ENCODE measurements at regions not wholly inside any gene's neighbourhood (a gene's known extent, or its start where the extent isn't known, plus 50 kb on each side); places are given as distances from the start of the nearest gene placed in this dataset.

- SMC1A ChIA-PET (ENCODE audit: uncharacterized antibody, unreplicated experiment) = no interaction called here
Observed at GRCh38 chr7:45238806-45239205, 81.2 kb downstream of the RAMP3 start.

More at GRCh38 chr7:45238806-45239205, 81.2 kb downstream of the RAMP3 start:
- no peak overlapping the region for H3K4me2 ChIP-seq (ENCODE audit: control insufficient read depth, insufficient read depth)
- H2AFZ ChIP-seq (ENCODE audit: control insufficient read depth, low read depth, low read length) = no peak overlapping the region
- TF ChIP-seq STAT1 (conservative IDR thresholded peaks at IDR 0.05) (no peak), CEBPZ (IDR thresholded peaks at IDR 0.05; ENCODE audit: low read depth, low read length) (no peak), NKRF (conservative IDR thresholded peaks at IDR 0.05) (no peak), NFXL1 (IDR thresholded peaks at IDR 0.05; ENCODE audit: borderline replicate concordance) (no peak), MTA3 (IDR thresholded peaks at IDR 0.05; ENCODE audit: borderline replicate concordance, low read length) (no peak), BRCA1 (IDR thresholded peaks at IDR 0.05; ENCODE audit: low read depth, low read length) (no peak)
- ChIA-PET CTCF (interaction anchor here (1.4 kb wide), 1 partner anchor 21 kb away, joined by 3 read pairs; no protein-coding TSS in a partner anchor), POLR2A (interaction anchor here (0.9 kb wide), 1 partner anchor 9 kb away, joined by 7 read pairs; no protein-coding TSS in a partner anchor), RAD21 (ENCODE audit: unreplicated experiment) (no interaction called here)
- FAIRE-seq (no peak), DNase-seq (ENCODE audit: low read depth, low spot score) (no peak), ATAC-seq (no peak)
- H3K9ac ChIP-seq (ENCODE audit: control insufficient read depth, insufficient read depth, low read length) = no peak overlapping the region
- H3K9me3 ChIP-seq (replicated peaks; ENCODE audit: control insufficient read depth, insufficient read depth, low read length) = no peaks in the 10 kb centered on the region
- WGBS (ENCODE audit: insufficient coverage, insufficient replicate concordance, low lambda C conversion rate, missing lambda C conversion rate) = 32% methylated on average over 5 of the region's 5 CpGs
- no TSS peak for BruUV-seq (replicated peaks)
- no peaks in the 10 kb centered on the region for H4K20me1 ChIP-seq (ENCODE audit: control insufficient read depth, insufficient read depth)
- H3K4me1 ChIP-seq (ENCODE audit: control insufficient read depth, insufficient read depth, low read length) = no peaks in the 10 kb centered on the region
- no peaks in the 10 kb centered on the region for H3K79me2 ChIP-seq (ENCODE audit: control insufficient read depth, insufficient read depth, low read length)
- intact Hi-C loops (cut with micrococcal nuclease; ENCODE audit: unreplicated experiment) = no loop called here
- no peak overlapping the region for H3K4me3 ChIP-seq
- in situ Hi-C loops (cut with MboI) = no loop called here
- H3K36me3 ChIP-seq (ENCODE audit: control insufficient read depth in 2 of 2, insufficient read depth in 2 of 2, low read length in 1 of 2) = no peaks in the 10 kb centered on the region
- no peak overlapping the region for H3K27ac ChIP-seq (ENCODE audit: control insufficient read depth, insufficient read depth)
- H3K27me3 ChIP-seq (replicated peaks in 1 of 2; ENCODE audit: control insufficient read depth in 2 of 2, insufficient read depth in 2 of 2, low read length in 1 of 2) = peaks cover 6 to 8% of the 10 kb centered on the region in 2 experiments; a peak in 3 of 4 replicates

Measured in GM12878 (cell line).